ENCODE measurements at regions not wholly inside any gene's neighbourhood (a gene's known extent, or its start where the extent isn't known, plus 50 kb on each side); places are given as distances from the start of the nearest gene placed in this dataset.

DNA sequence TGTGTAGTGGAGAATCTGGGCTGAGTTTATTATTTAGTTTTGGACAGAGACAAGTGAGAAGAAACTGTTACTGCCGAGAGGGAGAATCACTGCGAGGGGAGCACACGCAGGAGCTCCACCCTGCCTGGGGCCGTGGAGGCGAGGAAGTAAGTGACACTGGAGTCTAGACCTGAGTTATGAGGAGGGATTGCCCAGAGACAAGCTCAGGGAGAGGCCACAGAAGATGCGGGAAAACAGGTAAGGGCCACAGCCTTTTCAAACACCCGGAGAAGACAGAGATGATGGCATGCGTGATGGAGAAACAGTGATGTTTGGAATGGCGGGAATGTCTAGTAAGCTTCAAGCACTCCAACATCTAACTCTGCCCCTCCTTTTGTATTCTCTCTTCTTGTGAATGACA is 84.1 kb downstream of the TNFSF11 start:
- no peaks in the 10 kb centered on the region for H3K9me1 ChIP-seq (ENCODE audit: control insufficient read depth, extremely low read depth, insufficient read depth, low read length)
- H4K20me1 ChIP-seq (ENCODE audit: control insufficient read depth, extremely low read depth, insufficient read depth, low read length) = no peaks in the 10 kb centered on the region
- H3K27ac ChIP-seq (ENCODE audit: control insufficient read depth, insufficient read depth, low read length) = no peak overlapping the region
- no peaks in the 10 kb centered on the region for H3K79me2 ChIP-seq (ENCODE audit: control insufficient read depth, insufficient read depth, low read length)
- dilution Hi-C loops (cut with MboI; ENCODE audit: extremely low pct_ligation_motif_present, low sequenced_read_pairs) = no loop called here
- H3K4me3 ChIP-seq (ENCODE audit: control insufficient read depth in 2 of 3, extremely low read depth in 1 of 3, insufficient read depth in 2 of 3, low read depth in 1 of 3, low read length in 3 of 3) = no peak overlapping the region
- H3K9me3 ChIP-seq (ENCODE audit: control insufficient read depth, low read depth, low read length) = no peaks in the 10 kb centered on the region
- H3K36me3 ChIP-seq (ENCODE audit: control insufficient read depth in 2 of 2, extremely low read depth in 1 of 2, insufficient read depth in 2 of 2, low read length in 2 of 2) = no peaks in the 10 kb centered on the region
- DNase-seq (ENCODE audit: low read depth, low spot score) (no peak), FAIRE-seq (no peak)
- no peak overlapping the region for H3K4me2 ChIP-seq (ENCODE audit: control insufficient read depth, extremely low read depth, insufficient read depth, low read depth, low read length)
- TF ChIP-seq CTCF (optimal IDR thresholded peaks at IDR 0.05 in 1 of 3, IDR thresholded peaks at IDR 0.05 in 1 of 3, conservative IDR thresholded peaks at IDR 0.05 in 1 of 3; ENCODE audit: extremely low read depth in 1 of 3, insufficient read depth in 2 of 3, low read length in 3 of 3) (no peak), EZH2 (IDR thresholded peaks at IDR 0.05; ENCODE audit: low read length) (no peak)
- no peaks in the 10 kb centered on the region for H3K4me1 ChIP-seq (ENCODE audit: control insufficient read depth, extremely low read depth, insufficient read depth, low read length)
- H3K9ac ChIP-seq (ENCODE audit: control insufficient read depth, extremely low read depth, insufficient read depth, low read length) = no peak overlapping the region
- H2AFZ ChIP-seq (ENCODE audit: control insufficient read depth, low read length) = no peak overlapping the region
- H3K27me3 ChIP-seq (ENCODE audit: control insufficient read depth, extremely low read depth, insufficient read depth, low read length) = peaks cover 27% of the 10 kb centered on the region

DNA sequence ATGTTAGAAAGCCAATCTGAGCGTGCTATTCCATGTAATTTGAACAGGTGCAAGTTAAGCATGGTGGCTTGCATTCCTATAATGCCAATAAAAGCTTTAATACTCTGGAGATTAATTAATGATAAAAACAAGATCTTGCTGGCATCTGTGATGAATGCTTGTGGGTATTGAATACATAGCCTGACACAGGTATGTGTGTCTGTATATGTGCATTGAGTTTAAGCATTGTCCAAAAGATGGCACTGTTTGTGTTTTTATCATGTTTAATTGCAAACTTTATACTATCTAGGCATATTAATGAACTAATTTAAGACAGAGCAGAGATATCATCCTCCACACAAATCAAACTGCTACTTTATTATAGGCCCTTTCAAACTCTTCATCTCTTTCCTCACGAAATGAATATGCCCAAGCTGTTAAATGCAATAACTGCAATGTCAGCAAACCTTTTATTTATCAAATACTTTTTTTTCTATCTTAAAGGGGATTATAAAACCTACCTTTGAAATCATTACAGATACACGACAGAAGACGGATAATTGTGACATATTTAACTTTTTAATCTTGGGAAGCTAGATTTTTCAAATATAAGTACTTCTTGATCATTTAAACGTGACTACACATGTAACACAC is 86.5 kb downstream of the TNFSF11 start:
- no peak for FAIRE-seq
- H3K9me1 ChIP-seq (ENCODE audit: control insufficient read depth, extremely low read depth, insufficient read depth, low read length) = no peaks in the 10 kb centered on the region
- no peak for DNase-seq (ENCODE audit: low read depth, low spot score)
- no peaks in the 10 kb centered on the region for H3K79me2 ChIP-seq (ENCODE audit: control insufficient read depth, insufficient read depth, low read length)
- H3K4me2 ChIP-seq (ENCODE audit: control insufficient read depth, extremely low read depth, insufficient read depth, low read depth, low read length) = no peak overlapping the region
- no peak overlapping the region for H3K27ac ChIP-seq (ENCODE audit: control insufficient read depth, insufficient read depth, low read length)
- no peak overlapping the region for H3K9ac ChIP-seq (ENCODE audit: control insufficient read depth, extremely low read depth, insufficient read depth, low read length)
- H3K4me3 ChIP-seq (ENCODE audit: control insufficient read depth in 2 of 3, extremely low read depth in 1 of 3, insufficient read depth in 2 of 3, low read depth in 1 of 3, low read length in 3 of 3) = no peak overlapping the region
- no peaks in the 10 kb centered on the region for H3K4me1 ChIP-seq (ENCODE audit: control insufficient read depth, extremely low read depth, insufficient read depth, low read length)
- TF ChIP-seq CTCF (optimal IDR thresholded peaks at IDR 0.05 in 1 of 3, IDR thresholded peaks at IDR 0.05 in 1 of 3, conservative IDR thresholded peaks at IDR 0.05 in 1 of 3; ENCODE audit: extremely low read depth in 1 of 3, insufficient read depth in 2 of 3, low read length in 3 of 3) (peak in 1 of 3 experiments; percentile 11), EZH2 (IDR thresholded peaks at IDR 0.05; ENCODE audit: low read length) (no peak)
- no peak overlapping the region for H2AFZ ChIP-seq (ENCODE audit: control insufficient read depth, low read length)
- H4K20me1 ChIP-seq (ENCODE audit: control insufficient read depth, extremely low read depth, insufficient read depth, low read length) = no peaks in the 10 kb centered on the region
- H3K36me3 ChIP-seq (ENCODE audit: control insufficient read depth in 2 of 2, extremely low read depth in 1 of 2, insufficient read depth in 2 of 2, low read length in 2 of 2) = no peaks in the 10 kb centered on the region
- H3K9me3 ChIP-seq (ENCODE audit: control insufficient read depth, low read depth, low read length) = no peaks in the 10 kb centered on the region
- H3K27me3 ChIP-seq (ENCODE audit: control insufficient read depth, extremely low read depth, insufficient read depth, low read length) = peaks cover 18% of the 10 kb centered on the region
- dilution Hi-C loops (cut with MboI; ENCODE audit: extremely low pct_ligation_motif_present, low sequenced_read_pairs) = no loop called here
